H1 (cell line): ENCODE measurements at regions not wholly inside any gene's neighbourhood (a gene's known extent, or its start where the extent isn't known, plus 50 kb on each side); places are given as distances from the start of the nearest gene placed in this dataset.

Source experiments
- CTCF ChIA-PET: fragments of 300-600 bp; sonication (Branson Sonifier 250); formaldehyde crosslinking; loops from one replicate; lab custom pipeline; 2021; ENCODE audit not compliant: partially characterized antibody; lab: Charles Lee
- POLR2A ChIA-PET: fragments of 300-600 bp; sonication (Branson Sonifier 250); formaldehyde crosslinking; loops from one replicate; lab custom pipeline; 2021; ENCODE audit warnings: inconsistent platforms; ENCODE audit not compliant: partially characterized antibody; lab: Charles Lee
- DNase-seq, 2 experiments: peaks; one replicate each; pipeline versions ENCODE4 v3.0.0 to v3.0.0-alpha.2; 2010 to 2022; ENCODE audit warnings: low spot score in 2 of 2, low read depth in 1 of 2, mixed read lengths in 1 of 2
- FAIRE-seq: peaks from 2 replicates; lab custom pipeline; 2011; peaks lifted over from hg19 to GRCh38; lab: Jason Lieb, UNC
- H2AFZ ChIP-seq: 2 replicates; pipeline ENCODE4 v1.8.1; 2012; ENCODE audit warnings: low read length, inconsistent platforms
- H2AK5ac ChIP-seq: 2 replicates; pipeline ENCODE4 v1.6.1; 2013; ENCODE audit warnings: low read depth, low read length
- H2BK120ac ChIP-seq: replicated peaks from 2 replicates; pipeline ENCODE3; 2013; ENCODE audit warnings: low read depth, low read length, inconsistent platforms
- H2BK12ac ChIP-seq: 2 replicates; pipeline ENCODE4 v1.6.1; 2013; ENCODE audit warnings: low read depth, low read length
- H2BK15ac ChIP-seq: 2 replicates; pipeline ENCODE4 v1.6.1; 2013; ENCODE audit warnings: low read length
- H2BK20ac ChIP-seq: 2 replicates; pipeline ENCODE4 v1.6.1; 2013; ENCODE audit warnings: low read length
- H2BK5ac ChIP-seq: 2 replicates; pipeline ENCODE4 v1.6.1; 2013; ENCODE audit warnings: low read depth, low read length
- H3K14ac ChIP-seq: 2 replicates; pipeline ENCODE4 v1.6.1; 2013; ENCODE audit warnings: inconsistent platforms; ENCODE audit not compliant: insufficient read length
- H3K18ac ChIP-seq: 2 replicates; pipeline ENCODE4 v1.6.1; 2013; ENCODE audit warnings: low read length; ENCODE audit errors: extremely low read depth
- H3K23ac ChIP-seq: 2 replicates; pipeline ENCODE4 v1.6.1; 2013; ENCODE audit warnings: inconsistent platforms; ENCODE audit not compliant: insufficient read length
- H3K23me2 ChIP-seq: 2 replicates; pipeline ENCODE4 v1.6.1; 2013; ENCODE audit warnings: low read depth, low read length
- H3K27ac ChIP-seq: 2 replicates; pipeline ENCODE4 v1.6.1; 2011; ENCODE audit warnings: low read depth, low read length, inconsistent platforms
- H3K27me3 ChIP-seq, 4 experiments: replicated peaks in 1 of 4; 1 replicate in 1 of 4; 2 replicates in 3 of 4; pipeline versions ENCODE4 v1.6.1 to v1.8.1; 2011 to 2013; ENCODE audit warnings: low read length in 3 of 4, mild to moderate bottlenecking in 3 of 4, inconsistent platforms in 2 of 4, mixed read lengths in 2 of 4, moderate library complexity in 1 of 4; ENCODE audit not compliant: control insufficient read depth in 3 of 4, insufficient read depth in 3 of 4; ENCODE audit errors: extremely low read depth in 1 of 4
- H3K36me3 ChIP-seq, 4 experiments: 2 replicates each; pipeline versions ENCODE4 v1.6.1 to v1.8.1; 2011 to 2013; ENCODE audit warnings: mild to moderate bottlenecking in 4 of 4, low read length in 3 of 4, moderate library complexity in 2 of 4, control low read depth in 1 of 4, inconsistent platforms in 1 of 4; ENCODE audit not compliant: insufficient read depth in 4 of 4, control insufficient read depth in 2 of 4
- H3K4ac ChIP-seq: replicated peaks from 2 replicates; pipeline ENCODE3; 2013; ENCODE audit warnings: low read length, low read depth, mixed read lengths, inconsistent platforms; ENCODE audit not compliant: insufficient read length
- H3K4me1 ChIP-seq, 4 experiments: replicated peaks in 1 of 4; 1 replicate in 1 of 4; 2 replicates in 3 of 4; pipeline versions ENCODE4 v1.6.1 to v1.8.1; 2011 to 2013; ENCODE audit warnings: low read length in 3 of 4, inconsistent platforms in 2 of 4, mixed read lengths in 1 of 4; ENCODE audit not compliant: insufficient read depth in 4 of 4, control insufficient read depth in 3 of 4
- H3K4me2 ChIP-seq, 2 experiments: 2 replicates each; pipeline versions ENCODE4 v1.6.1 to v1.8.1; 2011 to 2013; ENCODE audit warnings: low read depth in 2 of 2, low read length in 2 of 2, control low read depth in 1 of 2, inconsistent platforms in 1 of 2, mild to moderate bottlenecking in 1 of 2; ENCODE audit not compliant: insufficient read depth in 1 of 2
- H3K4me3 ChIP-seq, 4 experiments: fragments of 200-600, 300-600 bp in 1 of 4; sonication (generic), shearing (Covaris generic), sonication (Bioruptor Twin) in 1 of 4; 2 replicates each; pipeline versions ENCODE4 v1.5.1 to v1.8.1; 2011 to 2016; ENCODE audit warnings: low read length in 4 of 4, low read depth in 3 of 4, control low read depth in 2 of 4, inconsistent platforms in 2 of 4, mild to moderate bottlenecking in 2 of 4, mixed read lengths in 1 of 4, moderate library complexity in 1 of 4; ENCODE audit not compliant: insufficient read depth in 2 of 4; ENCODE audit errors: extremely low read depth in 1 of 4
- H3K56ac ChIP-seq: replicated peaks from 2 replicates; pipeline ENCODE3; 2013; ENCODE audit warnings: low read depth, mild to moderate bottlenecking, mixed read lengths, low read length, inconsistent platforms; ENCODE audit not compliant: insufficient read length
- H3K79me1 ChIP-seq: 2 replicates; pipeline ENCODE4 v1.6.1; 2013; ENCODE audit warnings: low read depth, low read length, control low read depth
- H3K79me2 ChIP-seq, 2 experiments: 2 replicates each; pipeline versions ENCODE4 v1.6.1 to v1.8.1; 2012 to 2013; ENCODE audit warnings: low read length in 2 of 2, mild to moderate bottlenecking in 2 of 2, inconsistent platforms in 1 of 2; ENCODE audit not compliant: insufficient read depth in 2 of 2, control insufficient read depth in 1 of 2
- H3K9ac ChIP-seq, 4 experiments: replicated peaks in 1 of 4; 1 replicate in 1 of 4; 2 replicates in 3 of 4; pipeline versions ENCODE4 v1.6.1 to v1.8.1; 2011 to 2013; ENCODE audit warnings: low read depth in 3 of 4, low read length in 3 of 4, control low read depth in 2 of 4, mild to moderate bottlenecking in 2 of 4, moderate library complexity in 2 of 4, inconsistent platforms in 1 of 4; ENCODE audit errors: extremely low read depth in 1 of 4
- H3K9me3 ChIP-seq, 2 experiments: 2 replicates each; pipeline versions ENCODE4 v1.6.1 to v1.8.1; 2012 to 2013; ENCODE audit warnings: mild to moderate bottlenecking in 2 of 2, moderate library complexity in 2 of 2, control low read depth in 1 of 2, inconsistent platforms in 1 of 2, low read depth in 1 of 2, low read length in 1 of 2, mixed read lengths in 1 of 2; ENCODE audit not compliant: insufficient read depth in 2 of 2
- H4K20me1 ChIP-seq, 2 experiments: replicated peaks in 1 of 2; 2 replicates each; pipeline versions ENCODE3 to v1.8.1; 2011 to 2013; ENCODE audit warnings: inconsistent platforms in 2 of 2, low read length in 2 of 2, mild to moderate bottlenecking in 1 of 2; ENCODE audit not compliant: insufficient read depth in 2 of 2, control insufficient read depth in 1 of 2
- H4K5ac ChIP-seq: 2 replicates; pipeline ENCODE4 v1.6.1; 2013; ENCODE audit warnings: low read length, low read depth, mixed read lengths, inconsistent platforms; ENCODE audit not compliant: insufficient read length
- H4K8ac ChIP-seq: 2 replicates; pipeline ENCODE4 v1.8.0; 2013; ENCODE audit warnings: mild to moderate bottlenecking, moderate library complexity, low read length, inconsistent platforms; ENCODE audit not compliant: insufficient read depth; ENCODE audit errors: extremely low read depth
- H4K91ac ChIP-seq: replicated peaks from 2 replicates; pipeline ENCODE3; 2013; ENCODE audit warnings: low read length, mixed read lengths, inconsistent platforms; ENCODE audit not compliant: insufficient read length
- ATF2 ChIP-seq: IDR thresholded peaks from 2 replicates; pipeline ENCODE4 v1.6.1; 2012; ENCODE audit warnings: low read length, inconsistent platforms
- CBX8 ChIP-seq: fragments of 300-800, 300-1000 bp; sonication (generic); IDR thresholded peaks from 2 replicates; pipeline ENCODE4 v1.7.1; 2016; ENCODE audit warnings: low read depth, low read length, borderline replicate concordance
- CEBPB ChIP-seq: IDR thresholded peaks from 2 replicates; pipeline ENCODE4 v1.6.1; 2012; ENCODE audit warnings: low read depth, low read length
- PHF8 ChIP-seq: fragments of 200-600 bp; sonication (generic); conservative IDR thresholded peaks from 2 replicates; pipeline ENCODE4 v1.7.1; 2012; ENCODE audit warnings: low read depth, mild to moderate bottlenecking, inconsistent platforms, low read length, moderate library complexity
- SP2 ChIP-seq: IDR thresholded peaks from 2 replicates; pipeline ENCODE4 v1.6.1; 2012; ENCODE audit warnings: mild to moderate bottlenecking, low read length, inconsistent platforms
- TCF12 ChIP-seq: IDR thresholded peaks from 2 replicates; pipeline ENCODE4 v1.6.1; 2011; ENCODE audit warnings: low read depth, mild to moderate bottlenecking, low read length
- WGBS, 2 experiments: shearing (Covaris generic) in 1 of 2; methylation state at CpG; one replicate each; pipeline versions ENCODE4 v1.1.6 to v1.1.7; 2013 to 2015; ENCODE audit warnings: low lambda C conversion rate in 2 of 2, mixed read lengths in 2 of 2, inconsistent platforms in 1 of 2, low coverage in 1 of 2, missing lambda C conversion rate in 1 of 2; ENCODE audit not compliant: insufficient replicate concordance in 2 of 2, insufficient coverage in 1 of 2, insufficient read length in 1 of 2; ENCODE audit errors: extremely low coverage in 1 of 2, missing lambda C conversion rate in 1 of 2; 5-methylcytosine and 5-hydroxymethylcytosine counted together

- H3K27me3 ChIP-seq, result no peaks in the 10 kb centered on the region
- H3K4me1 ChIP-seq, result no peaks in the 10 kb centered on the region
- no peak overlapping the region for H3K23ac ChIP-seq
- no peak overlapping the region for H3K9ac ChIP-seq
- no peak overlapping the region for H2BK20ac ChIP-seq
- no peaks in the 10 kb centered on the region for H3K79me2 ChIP-seq
- TF ChIP-seq TCF12 (no peak), CBX8 (no peak), CEBPB (no peak), PHF8 (no peak), ATF2 (no peak), SP2 (no peak)
- H4K5ac ChIP-seq, result no peak overlapping the region
- H2BK120ac ChIP-seq, result no peak overlapping the region
- H4K8ac ChIP-seq, result no peak overlapping the region
- H2AFZ ChIP-seq, result 0 out of 2 replicates have a peak overlapping the region, but pooled peaks have one; percentile 7
- H2BK15ac ChIP-seq, result no peak overlapping the region
- no peaks in the 10 kb centered on the region for H4K20me1 ChIP-seq
- H3K4ac ChIP-seq, result no peak overlapping the region
- no peaks in the 10 kb centered on the region for H3K36me3 ChIP-seq
- H3K9me3 ChIP-seq, result no peaks in the 10 kb centered on the region
- no peak overlapping the region for H2BK5ac ChIP-seq
- FAIRE-seq (no peak), DNase-seq (no peak)
- no peak overlapping the region for H4K91ac ChIP-seq
- no peak overlapping the region for H3K4me2 ChIP-seq
- H3K23me2 ChIP-seq, result no peaks in the 10 kb centered on the region
- H3K18ac ChIP-seq, result no peak overlapping the region
- no peak overlapping the region for H2AK5ac ChIP-seq
- H3K79me1 ChIP-seq, result no peaks in the 10 kb centered on the region
- H3K4me3 ChIP-seq, result no peak overlapping the region
- POLR2A ChIA-PET, result no interaction called here
- CTCF ChIA-PET, result no interaction called here
- H2BK12ac ChIP-seq, result 0 out of 2 replicates have a peak overlapping the region, but pooled peaks have one; percentile 5
- no peak overlapping the region for H3K27ac ChIP-seq
- WGBS, 2 experiments, result 86% methylated on average over 9 of the region's 9 CpGs; no CpG with 5 or more reads in 1 of the 2 experiments
- H3K56ac ChIP-seq, result no peak overlapping the region
- no peak overlapping the region for H3K14ac ChIP-seq
Measured at GRCh38 chr10:130372866-130373265, 236.7 kb downstream of the GLRX3 start.
